Hepatic stellate cell (primary cell): ENCODE measurements at regions not wholly inside any gene's neighbourhood (a gene's known extent, or its start where the extent isn't known, plus 50 kb on each side); places are given as distances from the start of the nearest gene placed in this dataset.

Experiments used
- DNase-seq: peaks from one replicate; pipeline ENCODE4 v3.0.0; 2011; ENCODE audit warnings: low spot score

DNA sequence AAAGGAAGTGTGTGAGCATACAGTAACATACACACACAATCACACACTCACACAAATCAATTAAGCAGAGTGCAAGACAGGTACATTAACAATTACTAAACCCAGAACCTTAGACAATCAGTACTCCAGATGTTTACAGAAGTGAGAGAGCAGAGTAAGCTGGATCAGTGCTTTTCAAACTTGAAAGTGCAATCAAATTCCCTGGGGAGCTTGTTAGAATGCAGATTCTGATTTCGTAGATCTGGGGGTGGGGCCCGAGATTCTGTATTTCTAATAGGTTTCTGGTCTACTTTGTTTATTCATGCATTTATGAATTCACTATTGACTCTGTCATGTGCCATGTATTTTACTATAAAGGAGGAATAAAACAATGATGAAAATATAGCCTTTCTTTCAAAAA, 179.6 kb upstream of the PHYHIPL start:
- DNase-seq: no peak

- DNase-seq: no peak
These were observed 177.3 kb upstream of the PHYHIPL start for GRCh38 chr10:58998924-58999713.

DNA sequence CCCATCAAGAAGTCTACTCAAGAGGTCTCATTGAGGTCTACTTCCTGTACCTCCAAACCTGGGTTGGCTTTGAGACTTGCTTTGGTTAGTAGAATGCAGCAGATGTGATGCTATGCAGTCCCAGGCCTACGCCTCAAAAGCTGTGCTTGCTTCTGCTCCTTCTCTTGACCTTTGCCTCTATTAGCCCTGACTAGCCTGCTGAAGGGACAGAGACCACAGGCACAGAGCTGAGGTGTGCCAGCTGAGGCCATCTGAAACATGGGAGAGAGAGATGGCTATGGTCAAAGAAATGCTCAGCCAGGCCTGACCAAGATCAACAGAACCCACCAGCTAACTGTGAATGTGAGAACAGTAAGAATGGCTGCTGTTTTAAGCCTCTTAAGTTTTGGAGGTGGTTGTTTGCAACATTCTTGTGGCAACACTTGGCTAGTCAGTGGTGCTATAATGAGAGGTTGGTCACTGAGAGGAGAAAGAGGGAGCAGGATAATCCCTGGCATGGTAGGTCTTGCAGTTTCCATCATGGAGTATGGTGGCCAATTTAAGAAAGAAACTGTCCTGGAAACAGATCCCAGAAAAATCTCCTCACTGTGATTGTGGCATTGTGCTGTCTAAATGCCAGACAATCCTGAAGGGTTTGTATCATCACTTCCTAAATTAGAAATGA, 176.1 kb upstream of the PHYHIPL start:
- DNase-seq: no peak

DNA sequence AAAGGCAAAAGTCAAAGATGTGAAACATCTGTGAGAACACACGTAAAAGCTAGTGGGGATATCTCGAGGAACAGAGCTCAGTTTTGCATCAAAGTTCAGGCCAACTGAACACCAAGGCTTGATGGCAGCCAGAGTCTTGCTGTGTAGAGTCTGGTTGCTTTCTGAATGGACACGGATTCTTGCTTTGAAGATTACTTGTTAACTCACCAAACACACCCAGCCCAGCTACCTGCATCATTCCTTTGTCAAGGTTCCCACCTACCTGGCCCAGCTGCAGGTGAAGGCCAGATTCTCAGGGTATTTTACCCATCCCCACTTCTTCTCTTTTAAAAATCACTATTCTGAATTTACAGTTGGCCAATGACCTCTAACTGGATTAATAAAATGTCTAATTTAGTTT, 174.4 kb upstream of the PHYHIPL start:
- no peak for DNase-seq

- DNase-seq: no peak
These were observed 173.2 kb upstream of the PHYHIPL start for GRCh38 chr10:59003203-59003602.

DNA sequence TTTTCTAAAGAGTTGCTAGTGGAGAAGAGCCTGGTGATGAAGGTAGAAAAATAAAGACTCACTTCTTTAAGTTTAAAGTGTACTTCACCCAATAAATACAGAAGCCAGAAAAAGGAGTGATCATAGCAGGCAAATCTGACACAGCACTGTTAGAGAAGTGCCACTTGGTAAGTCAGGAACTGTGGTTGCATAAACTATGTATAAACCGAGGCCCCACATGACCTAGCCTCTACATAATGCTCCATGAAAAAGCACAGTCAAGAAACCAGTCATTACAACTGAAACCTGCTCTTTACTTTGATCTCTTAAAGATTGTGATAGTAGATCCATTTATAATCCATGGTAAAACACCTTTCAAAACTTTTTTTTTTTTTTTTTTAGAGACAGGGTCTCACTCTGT, 172.1 kb upstream of the PHYHIPL start:
- DNase-seq: no peak

- DNase-seq: peak; percentile 40
These were observed 169.7 kb upstream of the PHYHIPL start for GRCh38 chr10:59006511-59007306.

DNA sequence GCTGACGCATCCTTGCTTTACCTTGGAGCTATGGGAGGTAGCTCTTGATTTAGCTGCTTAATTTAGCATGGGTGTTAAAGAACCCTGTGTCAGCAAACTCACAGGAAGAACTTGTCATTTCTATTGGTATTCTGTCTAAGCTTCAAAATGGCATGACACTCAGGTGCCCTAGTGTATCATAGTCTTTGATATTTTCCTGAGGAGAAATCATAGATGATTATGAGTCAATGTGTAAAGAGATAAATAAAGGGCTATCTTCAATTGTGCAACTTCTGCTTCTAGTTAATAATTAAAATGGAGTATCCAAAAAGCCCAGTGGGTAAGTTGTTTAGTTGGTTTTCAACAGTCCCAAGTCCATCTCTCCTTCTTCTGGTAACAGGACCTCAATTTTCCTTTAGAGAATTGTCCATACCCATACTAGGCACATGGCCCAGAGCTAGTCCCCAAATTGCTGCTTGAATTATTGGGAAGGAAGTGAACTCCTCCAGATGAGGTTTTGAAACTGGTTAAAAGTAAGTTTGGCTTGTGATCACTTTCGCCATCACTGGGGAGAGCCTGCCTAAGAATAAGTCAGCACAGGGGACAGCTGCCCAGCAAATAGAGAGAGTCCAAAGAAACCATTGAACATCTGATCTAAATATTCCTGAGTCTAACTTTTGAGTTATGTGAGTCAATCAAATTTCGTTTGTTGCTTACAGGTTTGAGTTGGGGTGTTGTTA, 169.0 kb upstream of the PHYHIPL start:
- no peak for DNase-seq

- DNase-seq: no peak
These were observed 168.0 kb upstream of the PHYHIPL start for GRCh38 chr10:59008452-59008851.

DNA sequence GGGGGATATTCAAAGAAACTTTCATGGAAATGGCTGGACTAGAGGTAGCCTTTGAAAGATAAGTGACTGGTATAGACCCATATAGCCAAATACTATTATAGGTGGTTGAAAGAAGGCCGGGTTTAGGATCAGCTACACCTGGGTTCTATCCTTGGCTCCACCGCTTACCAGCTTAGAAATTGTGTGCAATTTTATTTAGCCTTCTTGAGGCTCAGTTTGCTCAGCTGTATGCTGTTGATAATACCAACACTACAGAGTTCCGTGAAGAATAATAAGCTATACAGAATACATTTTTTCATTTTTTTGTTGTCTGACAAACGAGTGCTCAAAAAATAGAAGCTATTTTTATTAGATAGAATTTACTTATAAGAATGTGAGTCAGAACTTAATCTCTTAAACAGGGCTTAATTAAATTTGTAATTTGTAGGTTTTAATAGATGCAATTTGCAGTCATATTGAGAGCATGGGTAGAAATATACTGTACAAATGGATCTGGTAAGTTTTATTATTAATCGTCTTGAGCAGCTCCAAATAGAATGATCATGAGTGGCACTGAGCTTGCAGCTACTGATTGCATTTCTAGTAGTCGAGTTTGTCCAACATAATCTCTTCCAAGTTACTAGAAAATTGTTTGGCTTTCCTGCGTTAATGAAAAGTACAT, 164.3 kb upstream of the PHYHIPL start:
- no peak for DNase-seq

- DNase-seq: no peak
These were observed 163.6 kb upstream of the PHYHIPL start for GRCh38 chr10:59012839-59013238.

- no peak for DNase-seq
These were observed 160.4 kb upstream of the PHYHIPL start for GRCh38 chr10:59016043-59016442.

GRCh38 chr10:59018977-59019376, 157.5 kb upstream of the PHYHIPL start:
- DNase-seq: no peak

DNA sequence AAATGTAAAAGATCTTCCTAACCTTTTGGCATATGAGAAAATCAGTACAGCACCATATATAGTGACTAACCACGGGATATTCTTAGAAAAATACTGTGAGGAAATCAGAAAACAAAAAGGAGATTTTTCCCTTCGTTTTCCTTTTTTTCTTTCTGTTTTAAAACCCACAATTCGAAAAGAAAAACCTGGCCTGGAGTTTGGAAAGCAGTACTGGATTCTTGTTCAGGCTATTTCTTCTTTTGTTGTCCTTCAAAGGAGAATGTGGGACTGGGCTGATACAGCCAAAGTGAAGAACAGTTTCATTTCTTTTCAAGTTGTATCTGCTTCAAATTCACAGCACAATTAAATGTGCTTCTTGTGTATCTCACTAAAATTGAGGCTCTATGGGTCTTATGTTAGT, 156.8 kb upstream of the PHYHIPL start:
- no peak for DNase-seq

DNA sequence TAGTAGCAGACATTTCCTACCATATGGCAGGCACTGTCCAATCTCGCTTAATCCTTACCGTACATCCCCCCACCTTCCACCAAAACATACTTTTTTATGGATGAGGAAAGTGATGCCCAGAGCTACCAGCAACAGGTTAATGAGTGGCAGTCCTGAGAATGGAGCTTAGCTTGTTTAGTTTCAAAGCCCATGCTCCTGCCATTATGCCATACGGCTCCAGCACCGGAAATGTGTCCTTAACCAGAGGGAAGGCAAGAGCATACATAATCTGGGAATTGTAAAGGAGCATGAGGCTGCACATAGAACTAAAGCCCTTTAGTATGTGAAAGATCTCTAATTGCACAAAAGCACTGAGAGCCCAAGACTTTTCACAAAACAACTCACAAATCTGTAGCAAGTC, 155.9 kb upstream of the PHYHIPL start:
- DNase-seq: no peak

DNA sequence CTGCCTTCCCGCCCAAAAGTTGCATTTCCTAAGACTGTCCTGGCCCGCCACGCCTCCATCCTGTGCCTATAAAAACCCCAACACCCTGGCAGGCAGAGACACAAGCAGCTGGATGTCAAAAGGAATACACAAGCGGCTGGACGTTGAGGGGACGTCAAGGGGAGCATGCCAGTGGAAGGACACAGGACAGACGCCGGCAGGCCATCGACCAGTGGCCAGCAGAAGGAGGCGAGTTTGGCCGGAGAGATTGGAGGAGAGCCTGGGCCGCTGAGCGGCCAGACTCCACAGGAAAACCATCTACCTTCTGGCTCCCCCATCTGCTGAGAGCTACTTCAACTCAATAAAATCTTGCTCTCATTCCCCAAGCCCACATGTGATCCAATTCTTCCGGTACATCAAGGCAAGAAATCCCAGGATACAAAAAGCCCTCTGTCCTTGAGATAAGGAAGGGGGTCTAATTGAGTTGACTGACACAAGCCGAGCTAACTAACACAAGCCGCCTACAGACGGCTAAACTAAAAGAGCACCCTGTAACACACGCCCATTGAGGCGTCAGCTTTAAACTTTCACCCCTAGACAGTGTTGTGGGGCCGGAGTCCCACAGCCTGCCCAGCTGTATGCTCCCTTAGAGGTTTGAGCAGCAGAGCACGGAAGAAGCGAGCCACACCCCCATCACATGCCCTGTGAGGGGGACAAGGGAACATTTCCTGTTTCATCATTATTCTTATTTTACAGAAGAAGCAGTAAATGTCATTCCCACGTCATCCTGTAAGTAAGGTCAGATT, 150.3 kb upstream of the PHYHIPL start:
- DNase-seq: no peak

DNA sequence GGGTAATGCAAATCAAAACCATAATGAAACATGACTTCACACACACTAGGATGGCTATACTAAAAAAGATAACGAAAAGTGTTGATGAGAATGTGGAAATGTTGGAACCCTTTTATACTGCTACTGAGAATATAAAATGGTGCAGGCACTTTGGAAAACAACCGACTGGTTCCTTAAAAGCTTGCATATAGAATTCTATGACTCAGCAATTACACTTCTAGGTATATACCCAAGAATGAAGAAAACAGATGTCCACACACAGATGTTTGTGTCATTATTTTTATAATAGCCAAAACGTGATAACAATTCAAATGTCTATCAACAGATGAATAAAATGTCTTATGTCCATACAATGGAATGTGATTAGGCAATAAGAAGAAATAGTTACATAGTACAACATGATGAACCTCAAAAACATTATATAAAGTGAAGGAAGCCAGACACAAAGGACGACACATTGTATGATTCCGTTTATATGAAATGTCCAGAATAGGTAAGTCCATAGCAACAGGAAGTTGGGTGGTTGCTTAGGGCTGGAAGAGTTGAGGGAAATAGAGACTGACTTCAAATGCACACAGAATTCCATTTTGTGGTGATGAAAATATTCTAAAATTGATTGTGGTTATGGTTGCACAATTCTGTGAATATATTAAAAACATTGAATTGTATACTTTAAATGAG, 148.3 kb upstream of the PHYHIPL start:
- peak; percentile 5 for DNase-seq

- no peak for DNase-seq
These were observed 142.8 kb upstream of the PHYHIPL start for GRCh38 chr10:59033622-59034021.

GRCh38 chr10:59036311-59037017, 140.0 kb upstream of the PHYHIPL start:
- no peak for DNase-seq

- DNase-seq: no peak
These were observed 139.4 kb upstream of the PHYHIPL start for GRCh38 chr10:59037018-59037389.
